ENCODE measurements at regions not wholly inside any gene's neighbourhood (a gene's known extent, or its start where the extent isn't known, plus 50 kb on each side); places are given as distances from the start of the nearest gene placed in this dataset.

DNA sequence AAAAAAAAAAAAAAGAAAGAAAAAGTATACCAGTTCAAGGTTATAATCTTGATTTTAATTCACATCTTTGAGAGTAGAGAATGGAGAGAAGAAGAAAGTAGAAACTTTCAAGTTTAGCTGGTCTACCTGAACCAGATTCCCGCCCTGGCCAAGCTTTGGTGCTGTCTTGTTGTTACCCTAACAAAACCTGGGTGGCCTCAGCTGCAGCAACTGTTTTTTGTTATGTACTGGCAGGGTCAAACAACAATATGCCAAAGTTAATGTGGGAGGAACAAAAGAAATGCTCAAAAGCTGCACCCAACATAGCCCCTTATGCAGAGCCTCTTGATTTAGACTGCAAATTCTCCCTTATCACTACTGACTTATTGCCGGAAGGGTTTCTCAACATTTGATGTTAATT, 165.3 kb upstream of the TFPI start:
- 78 to 88% (median 85%) methylated on average over 2 of the region's 2 CpGs for WGBS, 4 donors
- intact Hi-C loops (cut with DNase I): no loop called here

DNA sequence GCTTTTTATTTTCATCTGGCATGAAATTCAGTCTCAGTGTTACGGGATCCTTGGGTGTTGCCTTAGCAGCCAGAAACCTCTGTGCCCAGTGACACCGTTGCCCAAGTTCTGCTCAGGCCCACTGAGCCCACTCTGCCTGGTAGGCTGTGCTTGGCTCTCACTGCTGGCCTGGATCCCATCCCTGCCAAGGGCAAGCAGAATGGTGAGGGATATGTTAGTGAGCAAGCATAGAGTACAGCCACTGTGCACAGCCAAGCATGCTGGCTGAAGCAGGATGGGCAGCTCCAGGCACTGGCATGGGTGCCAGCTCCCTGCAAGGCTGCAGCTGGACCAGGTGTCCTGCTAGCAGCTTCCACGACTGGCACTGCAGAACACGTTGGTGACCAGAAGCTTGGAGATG, 194.7 kb upstream of the TFPI start:
- H3K27me3 ChIP-seq: no peaks in the 10 kb centered on the region
- H3K9me3 ChIP-seq: peaks cover 0 to 8% (median 0%) of the 10 kb centered on the region in 12 donors
- DNase-seq: no peak
- no peak overlapping the region for H3K4me3 ChIP-seq
- H3K4me1 ChIP-seq: no peaks in the 10 kb centered on the region
- TF ChIP-seq, protein P1, sequence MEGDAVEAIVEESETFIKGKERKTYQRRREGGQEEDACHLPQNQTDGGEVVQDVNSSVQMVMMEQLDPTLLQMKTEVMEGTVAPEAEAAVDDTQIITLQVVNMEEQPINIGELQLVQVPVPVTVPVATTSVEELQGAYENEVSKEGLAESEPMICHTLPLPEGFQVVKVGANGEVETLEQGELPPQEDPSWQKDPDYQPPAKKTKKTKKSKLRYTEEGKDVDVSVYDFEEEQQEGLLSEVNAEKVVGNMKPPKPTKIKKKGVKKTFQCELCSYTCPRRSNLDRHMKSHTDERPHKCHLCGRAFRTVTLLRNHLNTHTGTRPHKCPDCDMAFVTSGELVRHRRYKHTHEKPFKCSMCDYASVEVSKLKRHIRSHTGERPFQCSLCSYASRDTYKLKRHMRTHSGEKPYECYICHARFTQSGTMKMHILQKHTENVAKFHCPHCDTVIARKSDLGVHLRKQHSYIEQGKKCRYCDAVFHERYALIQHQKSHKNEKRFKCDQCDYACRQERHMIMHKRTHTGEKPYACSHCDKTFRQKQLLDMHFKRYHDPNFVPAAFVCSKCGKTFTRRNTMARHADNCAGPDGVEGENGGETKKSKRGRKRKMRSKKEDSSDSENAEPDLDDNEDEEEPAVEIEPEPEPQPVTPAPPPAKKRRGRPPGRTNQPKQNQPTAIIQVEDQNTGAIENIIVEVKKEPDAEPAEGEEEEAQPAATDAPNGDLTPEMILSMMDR (IDR thresholded peaks at IDR 0.05): no peak
- TF ChIP-seq POLR2A (IDR thresholded peaks at IDR 0.05): no peak
- H3K36me3 ChIP-seq: no peaks in the 10 kb centered on the region
- peak in 1 of 4 donors; percentile 20 for ATAC-seq
- WGBS, 4 donors: 70 to 84% (median 79%) methylated on average over 3 to 4 of the region's 4 CpGs
- H3K27ac ChIP-seq: no peak overlapping the region
- intact Hi-C loops (cut with DNase I): no loop called here

More for the DNA sequence above, 165.3 kb upstream of the TFPI start:
- H3K27me3 ChIP-seq: no peaks in the 10 kb centered on the region
- no peak for DNase-seq
- no peak overlapping the region for H3K27ac ChIP-seq
- no peak for ATAC-seq
- H3K36me3 ChIP-seq: no peaks in the 10 kb centered on the region
- no peak overlapping the region for H3K4me3 ChIP-seq
- no peaks in the 10 kb centered on the region for H3K4me1 ChIP-seq
- H3K9me3 ChIP-seq: peaks cover 0 to 9% (median 0%) of the 10 kb centered on the region in 12 donors
- TF ChIP-seq, protein P1 (IDR thresholded peaks at IDR 0.05): no peak
- TF ChIP-seq POLR2A (IDR thresholded peaks at IDR 0.05): no peak

DNA sequence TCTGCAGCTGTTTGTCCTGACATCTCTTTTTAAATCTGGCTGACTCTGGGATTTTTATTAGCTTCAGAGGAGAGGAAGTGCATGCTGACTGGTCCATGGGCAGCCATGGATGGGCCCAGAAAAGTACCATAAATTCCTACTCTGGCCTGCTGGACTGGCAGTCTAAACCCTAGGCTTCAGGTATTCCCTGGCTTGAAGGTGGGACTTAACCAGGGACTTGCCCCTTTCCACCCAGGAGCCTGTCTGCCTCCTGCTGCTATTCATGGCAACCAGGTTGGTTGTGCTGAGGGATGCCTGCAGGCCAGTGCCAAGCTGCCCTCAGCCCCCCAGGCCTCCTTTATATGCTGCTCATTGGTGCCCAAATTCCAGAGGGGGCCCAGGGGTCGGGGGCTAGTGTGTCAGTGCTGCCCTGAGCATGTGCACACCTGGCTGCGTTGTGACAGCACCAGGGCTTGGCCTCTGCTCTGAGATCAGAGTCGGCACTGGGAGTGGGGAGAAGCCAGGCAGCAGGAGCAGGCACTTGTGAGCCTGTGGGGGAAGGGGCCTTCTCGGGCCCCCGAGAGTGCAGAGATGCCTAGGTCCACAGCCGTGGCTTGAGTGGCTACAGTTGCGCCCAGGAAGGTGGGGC, 195.7 kb upstream of the TFPI start:
- Histone ChIP-seq H3K36me3 (no peaks in the 10 kb centered on the region), H3K9me3 (peaks cover 0 to 8% (median 0%) of the 10 kb centered on the region in 12 donors), H3K27me3 (no peaks in the 10 kb centered on the region), H3K4me1 (no peaks in the 10 kb centered on the region), H3K4me3 (no peak overlapping the region), H3K27ac (no peak overlapping the region)
- WGBS, 4 donors: 72 to 85% (median 81%) methylated on average over 5 to 7 of the region's 7 CpGs
- TF ChIP-seq, protein P1 (IDR thresholded peaks at IDR 0.05): no peak
- TF ChIP-seq POLR2A (IDR thresholded peaks at IDR 0.05): no peak
- ATAC-seq: no peak
- intact Hi-C loops (cut with DNase I): no loop called here
- DNase-seq: no peak

DNA sequence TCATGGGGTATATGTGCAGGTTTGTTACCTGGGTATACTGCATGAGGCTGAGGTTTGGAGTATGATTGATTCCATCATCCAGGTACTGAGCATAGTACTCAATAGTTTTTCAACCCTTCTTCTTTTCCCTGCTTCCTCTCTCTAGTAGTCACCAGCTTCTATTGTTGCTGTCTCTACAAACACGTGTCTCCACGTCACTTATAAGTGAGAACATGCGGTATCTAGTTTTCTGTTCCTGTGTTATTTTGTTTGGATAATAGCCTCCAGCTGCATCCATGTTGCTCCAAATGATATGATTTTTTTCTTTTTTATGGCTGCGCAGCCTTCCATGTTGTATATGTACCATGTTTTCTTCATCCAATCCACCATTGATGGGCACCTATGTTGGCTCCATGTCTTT, 214.8 kb upstream of the TFPI start:
- DNase-seq (no peak), ATAC-seq (no peak)
- Histone ChIP-seq H3K36me3 (no peaks in the 10 kb centered on the region), H3K9me3 (peaks cover 0 to 4% (median 0%) of the 10 kb centered on the region in 12 donors), H3K27me3 (no peaks in the 10 kb centered on the region), H3K4me1 (no peaks in the 10 kb centered on the region), H3K27ac (no peak overlapping the region), H3K4me3 (no peak overlapping the region)
- no peak for TF ChIP-seq POLR2A (IDR thresholded peaks at IDR 0.05)
- TF ChIP-seq, protein P1 (IDR thresholded peaks at IDR 0.05): no peak
- WGBS, 4 donors: 86 to 90% (median 89%) methylated on average over 4 of the region's 4 CpGs
- intact Hi-C loops (cut with DNase I): no loop called here

Data from heart left ventricle (tissue), 16 donors.